DMS114 treated with DMSO at 0.1 percent for 48 hours (cell line): ENCODE measurements at regions not wholly inside any gene's neighbourhood (a gene's known extent, or its start where the extent isn't known, plus 50 kb on each side); places are given as distances from the start of the nearest gene placed in this dataset.

ENCODE experiments used
- DNase-seq: peaks from one replicate; lab custom pipeline; 2025; ENCODE audit not compliant: unreplicated experiment; lab: John Stamatoyannopoulos, UW

- no peak for DNase-seq
These were observed 511.3 kb downstream of the NPHP4 start for GRCh38 chr1:5480906-5481305.

DNA sequence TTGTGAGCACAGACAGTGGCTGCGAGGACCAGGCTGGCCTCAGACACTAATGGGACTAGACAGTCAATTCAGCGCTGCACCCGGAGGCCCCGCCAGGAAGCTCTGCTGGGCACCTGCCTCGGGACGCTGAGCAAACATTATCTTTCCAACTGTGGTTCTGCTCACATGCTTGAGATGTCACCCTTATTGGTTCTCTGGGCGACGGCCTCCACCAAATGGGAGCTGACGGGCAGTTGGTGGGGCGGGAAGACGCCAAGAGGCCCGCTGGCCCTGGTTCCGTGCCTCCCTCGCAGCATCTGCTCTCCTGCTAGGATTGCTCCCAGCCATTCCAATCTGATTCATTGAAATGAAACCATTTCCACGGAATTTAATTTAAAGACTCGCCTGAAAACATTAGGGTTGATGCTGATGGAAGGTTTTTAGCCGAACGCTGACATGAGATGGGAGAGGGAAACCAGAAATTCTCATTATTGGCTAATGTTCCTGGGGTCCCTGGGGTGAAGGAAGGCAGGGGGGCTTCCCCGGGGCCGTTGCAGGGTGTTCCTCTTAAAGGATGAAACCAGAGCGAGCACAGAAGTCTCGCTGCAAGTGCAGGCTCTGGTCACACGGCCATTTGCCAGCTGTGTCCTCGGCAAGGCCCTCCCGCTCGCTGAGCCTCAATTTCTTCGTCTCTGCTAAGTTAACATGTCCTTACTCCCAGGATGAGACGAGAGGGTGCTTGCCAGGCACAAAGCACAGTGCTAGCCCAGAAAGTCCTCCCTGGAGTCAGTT is 512.2 kb downstream of the NPHP4 start:
- DNase-seq, result no peak

DNA sequence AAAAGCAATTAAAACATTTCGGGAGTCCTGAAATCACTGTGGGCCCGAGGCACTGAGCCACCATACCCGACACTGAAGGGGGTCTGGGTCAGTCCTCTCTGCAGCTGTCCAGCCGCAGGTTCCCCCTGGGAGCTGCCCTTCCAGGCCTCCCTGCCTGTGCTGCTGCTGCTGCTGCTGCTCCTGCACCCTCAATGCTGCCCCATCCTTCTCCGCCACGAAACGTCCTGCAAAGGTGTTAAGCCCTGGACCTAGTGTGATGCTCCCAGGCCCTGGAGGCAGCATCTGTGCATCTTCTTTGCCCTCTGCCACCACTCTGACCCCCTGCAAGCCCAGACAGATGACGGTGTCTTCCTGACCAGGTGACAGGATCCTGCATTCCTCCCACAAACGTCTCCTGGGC is 513.3 kb downstream of the NPHP4 start:
- no peak for DNase-seq

DNA sequence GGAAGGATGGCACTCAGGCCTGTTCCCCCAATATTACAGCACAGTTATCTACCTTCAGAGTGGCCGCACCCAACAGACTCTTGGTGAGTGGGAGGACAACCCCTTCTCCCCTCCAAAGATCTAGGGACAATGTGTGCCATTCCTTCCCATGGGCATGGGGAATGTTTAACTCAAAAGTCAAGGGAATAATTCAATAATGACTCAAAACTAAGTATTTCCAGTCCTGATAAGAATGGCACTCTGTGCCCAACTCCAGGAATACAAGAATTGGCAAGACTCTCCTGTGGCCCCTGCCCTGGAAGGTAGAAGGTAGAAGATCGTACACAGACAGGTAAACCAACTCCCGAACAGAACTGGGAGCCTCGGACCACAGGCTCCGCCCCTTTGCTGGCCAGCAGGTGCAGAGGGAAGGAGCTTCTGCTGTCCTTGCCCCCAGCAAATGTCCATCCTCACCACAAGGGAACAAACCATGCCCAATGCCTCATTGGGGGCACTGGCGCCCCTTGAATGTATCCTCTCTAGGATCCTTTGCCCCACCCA is 514.0 kb downstream of the NPHP4 start:
- no peak for DNase-seq

DNA sequence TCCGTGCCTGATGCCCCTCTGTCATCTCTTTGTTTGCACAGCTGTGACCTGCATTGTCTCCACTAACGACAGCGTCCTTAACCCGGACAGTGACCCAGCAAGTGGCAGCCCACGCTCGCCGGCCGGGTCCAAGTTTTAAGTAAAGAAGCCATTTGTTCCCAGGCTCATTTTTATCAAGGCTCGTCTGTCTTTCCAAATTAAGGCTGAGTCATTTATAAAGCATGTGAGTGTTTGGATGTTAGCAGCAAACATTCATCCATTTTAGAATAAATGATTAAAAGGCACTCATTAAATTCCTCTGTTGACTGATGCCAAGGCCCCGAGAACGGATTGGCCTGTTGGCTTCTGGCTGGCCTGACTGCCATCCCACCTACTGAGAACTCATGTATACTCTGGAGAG is 514.5 kb downstream of the NPHP4 start:
- no peak for DNase-seq

- no peak for DNase-seq
These were observed 516.7 kb downstream of the NPHP4 start for GRCh38 chr1:5475572-5475971.

DNA sequence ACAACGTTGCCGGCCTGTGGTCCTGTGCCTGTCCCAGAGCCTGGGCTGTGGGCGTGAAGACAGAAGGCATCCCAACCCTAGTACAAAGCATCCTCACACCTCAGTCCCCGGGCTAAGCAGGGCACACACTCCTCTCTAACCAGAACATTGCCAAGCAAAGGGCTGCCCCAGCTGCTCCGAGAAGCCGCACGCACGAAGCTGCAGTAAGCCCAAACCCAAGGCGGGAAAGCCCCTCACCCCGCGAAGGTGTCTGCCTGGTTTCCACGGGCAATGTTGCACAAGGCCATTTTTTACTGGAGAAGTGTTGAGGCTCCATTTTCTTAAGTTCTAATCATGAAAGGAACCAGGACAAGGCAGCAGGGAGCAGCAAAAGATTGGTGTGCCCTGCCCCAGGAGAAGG is 519.0 kb downstream of the NPHP4 start:
- no peak for DNase-seq

- no peak for DNase-seq
These were observed 525.7 kb downstream of the NPHP4 start for GRCh38 chr1:5466487-5466886.

GRCh38 chr1:5465281-5465711 is 526.9 kb downstream of the NPHP4 start:
- no peak for DNase-seq

DNA sequence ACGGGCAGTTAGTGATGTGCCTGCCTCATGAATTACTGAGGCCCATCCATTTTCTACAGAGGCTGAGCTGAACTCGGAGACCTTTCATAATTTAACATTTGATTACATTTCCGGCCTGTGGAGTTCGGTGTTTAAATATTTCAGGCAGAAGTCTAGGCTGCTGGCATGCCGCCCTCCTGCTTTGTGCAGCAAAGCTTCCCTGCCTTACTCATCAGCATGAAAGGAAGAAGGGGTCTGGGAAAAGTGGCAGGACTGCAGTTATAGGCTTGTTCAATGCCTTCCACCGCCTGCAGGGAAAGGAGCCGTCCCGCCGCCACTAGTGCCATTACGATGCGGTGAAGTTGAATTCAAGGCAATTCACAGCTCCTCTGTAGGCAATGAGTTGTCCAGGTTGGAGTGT is 527.9 kb downstream of the NPHP4 start:
- DNase-seq, result no peak

DNA sequence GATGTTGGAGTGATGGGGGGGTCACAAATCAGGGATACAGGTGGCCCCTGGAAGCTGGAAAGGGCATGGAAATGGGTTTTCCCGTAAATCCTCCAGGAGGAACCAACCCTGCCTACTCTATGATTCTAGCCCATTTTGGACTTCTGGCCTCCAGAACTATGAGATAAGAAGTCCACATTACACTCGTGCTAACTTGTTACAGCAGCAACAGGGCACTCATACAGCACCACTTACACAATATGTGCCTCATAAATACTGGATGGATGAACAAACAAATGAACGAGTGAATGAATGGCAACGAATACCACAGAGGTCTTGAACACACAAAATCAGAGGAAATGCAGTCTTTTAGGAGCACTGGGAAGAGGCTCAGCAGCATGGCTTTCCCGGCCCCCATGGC is 531.3 kb downstream of the NPHP4 start:
- DNase-seq, result no peak

DNA sequence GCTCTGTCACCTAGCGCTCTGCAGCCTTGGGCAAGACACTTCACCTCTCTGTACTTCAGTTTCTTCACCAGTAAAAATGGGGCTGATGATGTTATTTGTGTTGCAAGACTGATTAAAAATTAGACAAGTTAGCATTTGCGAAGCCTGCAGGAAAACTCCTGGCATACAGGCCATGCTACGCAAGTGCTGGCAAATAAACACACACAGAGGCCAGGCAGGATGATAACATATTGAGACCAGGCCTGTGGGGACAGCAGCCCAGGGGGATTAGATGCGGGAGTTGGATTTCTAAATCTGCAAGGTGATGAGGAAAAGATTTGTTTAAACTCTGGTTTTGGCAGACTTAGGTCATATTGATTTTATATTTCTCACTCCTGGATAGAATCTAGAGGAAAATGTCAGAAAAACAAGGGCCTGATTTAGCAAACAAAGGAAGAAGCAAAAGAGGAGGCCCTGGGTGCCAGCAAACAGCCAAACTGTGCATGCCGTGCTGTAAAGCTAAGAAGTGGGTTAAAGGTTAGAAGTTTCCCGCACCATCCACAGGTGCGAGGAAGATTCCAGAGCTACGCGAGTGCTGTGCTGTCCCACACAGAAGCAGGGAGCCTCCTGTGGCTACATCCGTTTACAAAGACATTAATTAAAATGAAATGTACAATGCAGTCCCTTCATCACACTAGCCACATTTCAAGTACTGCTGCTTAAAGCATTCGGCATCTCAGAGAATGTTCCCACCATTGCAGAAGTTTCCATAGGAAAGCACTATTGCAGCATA is 532.2 kb downstream of the NPHP4 start:
- no peak for DNase-seq

DNA sequence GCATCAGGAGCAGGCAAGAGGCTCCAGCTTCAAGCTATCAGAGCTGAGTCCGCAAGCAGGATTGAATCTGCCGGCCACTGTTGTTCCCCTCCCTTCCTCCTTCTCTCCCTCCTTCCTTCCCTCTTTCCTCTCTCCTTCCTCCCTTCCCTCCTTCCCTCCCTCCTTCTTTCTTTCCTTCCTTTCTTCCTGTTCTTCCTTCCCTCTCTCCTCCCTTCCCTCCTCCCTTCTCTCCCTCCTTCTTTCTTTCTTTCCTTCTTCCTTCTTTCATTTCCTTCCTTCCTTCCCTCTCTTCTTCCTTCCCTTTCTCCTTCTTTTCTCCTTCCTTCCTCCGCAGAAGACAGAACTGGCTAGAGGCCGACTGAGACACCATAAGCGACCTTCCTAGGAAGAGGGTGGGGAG is 534.0 kb downstream of the NPHP4 start:
- DNase-seq, result no peak

DNA sequence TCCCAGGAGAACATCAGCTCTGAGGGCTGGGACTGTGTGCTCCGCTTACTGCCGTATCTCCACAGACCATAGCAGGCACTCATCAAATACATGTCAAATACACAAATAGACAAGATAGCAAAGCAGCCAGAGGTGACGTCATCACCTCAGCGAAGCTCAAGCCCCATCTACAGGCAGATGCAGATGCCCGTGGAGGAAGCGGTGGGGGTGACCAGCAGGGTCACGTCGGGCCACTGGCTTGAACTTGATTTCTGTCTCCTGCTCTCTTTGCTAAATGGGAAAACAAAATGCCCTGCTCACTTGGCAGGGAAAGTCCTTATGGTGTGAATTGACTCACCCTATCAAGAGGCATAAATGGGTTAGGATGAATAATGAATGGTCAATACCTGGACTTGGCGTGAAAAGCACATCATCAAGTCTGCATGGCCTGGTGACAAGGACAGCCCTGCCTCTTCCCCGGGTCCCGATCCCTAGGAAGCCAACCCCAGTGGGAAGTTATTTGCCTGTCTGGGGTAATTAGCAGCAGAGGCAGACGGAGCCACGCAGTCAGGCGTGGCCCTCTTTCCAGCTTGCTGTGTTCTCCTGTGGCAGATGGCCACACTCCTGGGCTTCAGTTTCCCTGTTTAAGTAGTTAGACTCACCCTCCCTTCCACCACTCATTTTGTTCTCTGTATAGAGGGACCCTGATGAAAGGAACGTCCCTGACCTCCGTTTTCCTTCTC is 536.0 kb downstream of the NPHP4 start:
- DNase-seq, result no peak

GRCh38 chr1:5455651-5456050 is 536.6 kb downstream of the NPHP4 start:
- DNase-seq, result no peak

DNA sequence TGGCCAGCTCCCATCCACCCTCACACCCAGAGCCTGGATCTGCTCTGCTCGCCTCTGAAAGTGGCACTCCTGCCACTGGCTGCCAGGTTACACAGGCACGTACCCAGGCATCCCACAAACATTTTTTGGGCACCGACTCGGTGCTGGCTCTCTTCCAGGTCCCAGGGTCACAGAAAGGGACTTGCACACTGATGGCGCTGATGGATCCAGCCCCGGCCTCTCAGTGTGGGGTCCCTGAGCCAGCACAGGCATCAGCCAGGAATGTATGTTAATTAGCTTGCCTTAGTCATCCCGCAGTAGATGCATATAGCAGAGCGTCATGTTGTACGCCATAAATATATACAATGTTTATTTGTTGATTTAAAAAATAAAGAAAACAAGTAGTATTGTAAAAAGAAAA is 537.2 kb downstream of the NPHP4 start:
- DNase-seq, result no peak

- DNase-seq, result no peak
These were observed 538.9 kb downstream of the NPHP4 start for GRCh38 chr1:5453347-5453746.

DNA sequence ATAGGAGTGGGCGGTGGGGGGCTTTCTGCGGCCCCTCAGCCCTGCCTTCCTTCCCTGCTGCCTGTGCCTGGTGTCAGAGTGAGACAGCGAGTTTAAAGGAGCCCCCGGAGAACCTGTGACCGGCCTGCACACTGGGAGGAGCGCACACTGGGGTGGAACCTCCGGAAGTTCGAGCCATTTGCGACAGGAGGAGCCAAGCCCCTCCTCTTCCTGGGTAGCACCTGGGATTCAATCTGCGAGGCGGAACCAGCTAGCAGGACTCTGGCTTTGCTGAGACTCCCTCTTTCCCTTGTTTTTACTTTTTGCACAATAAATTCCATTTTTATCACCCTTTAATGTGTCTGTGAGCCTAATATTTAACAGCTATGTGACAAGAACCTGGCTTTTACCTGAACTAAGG is 540.6 kb downstream of the NPHP4 start:
- DNase-seq, result no peak

DNA sequence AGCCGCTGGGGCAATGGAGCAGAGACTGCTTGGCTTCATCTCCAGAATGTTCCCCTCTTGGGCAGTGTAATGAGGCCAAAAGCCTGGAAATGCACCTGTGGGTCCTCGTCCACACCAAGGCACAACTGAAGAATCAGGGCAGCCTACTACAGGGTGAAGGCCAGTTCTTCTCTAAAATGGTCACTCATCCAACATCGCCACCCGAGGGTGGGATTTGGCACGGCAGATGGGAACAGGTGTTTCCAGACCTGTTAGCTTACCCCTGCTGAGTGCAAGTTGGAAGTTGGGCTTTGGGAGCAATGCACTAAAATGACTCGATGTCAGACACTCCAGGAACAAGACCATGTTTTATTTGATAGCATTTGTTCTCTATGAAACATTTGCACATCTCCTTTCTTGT is 543.7 kb downstream of the NPHP4 start:
- DNase-seq, result no peak

- DNase-seq, result no peak
These were observed 544.7 kb downstream of the NPHP4 start for GRCh38 chr1:5447503-5447960.

GRCh38 chr1:5444396-5444795 is 547.8 kb downstream of the NPHP4 start:
- DNase-seq, result no peak

- no peak for DNase-seq
These were observed 555.4 kb downstream of the NPHP4 start for GRCh38 chr1:5436808-5437207.
